HUES64 (cell line): ENCODE measurements at regions not wholly inside any gene's neighbourhood (a gene's known extent, or its start where the extent isn't known, plus 50 kb on each side); places are given as distances from the start of the nearest gene placed in this dataset.
"Not testable (repeated sequence)": the region's sequence is repeated elsewhere in the genome, so short reads cannot be mapped to it uniquely, and the experiment has no call there.

Experiments
- H3K27ac ChIP-seq: 2 replicates; pipeline ENCODE4 v1.7.0; 2013; ENCODE audit warnings: low read depth, low read length, inconsistent platforms
- H3K27me3 ChIP-seq: 2 replicates; pipeline ENCODE4 v1.6.1; 2013; ENCODE audit warnings: mild to moderate bottlenecking, low read length; ENCODE audit not compliant: insufficient read depth
- H3K36me3 ChIP-seq: 2 replicates; pipeline ENCODE4 v1.6.1; 2013; ENCODE audit warnings: mild to moderate bottlenecking, low read length; ENCODE audit not compliant: insufficient read depth
- H3K4me1 ChIP-seq: 2 replicates; pipeline ENCODE4 v1.6.1; 2013; ENCODE audit warnings: mild to moderate bottlenecking, low read length, moderate library complexity; ENCODE audit not compliant: insufficient read depth
- H3K4me3 ChIP-seq: 2 replicates; pipeline ENCODE4 v1.5.1; 2013; ENCODE audit warnings: mild to moderate bottlenecking, low read length, moderate library complexity
- H3K9ac ChIP-seq: 2 replicates; pipeline ENCODE4 v1.6.1; 2013; ENCODE audit warnings: mild to moderate bottlenecking, low read depth, low read length
- H3K9me3 ChIP-seq: 2 replicates; pipeline ENCODE4 v1.6.1; 2013; ENCODE audit warnings: low read depth, low read length; ENCODE audit not compliant: insufficient read depth
- WGBS: fragments of 150-250, 120-280 bp; methylation state at CpG from one replicate; pipeline ENCODE4 v1.1.7; 2013; ENCODE audit warnings: missing lambda C conversion rate; 5-methylcytosine and 5-hydroxymethylcytosine counted together

DNA sequence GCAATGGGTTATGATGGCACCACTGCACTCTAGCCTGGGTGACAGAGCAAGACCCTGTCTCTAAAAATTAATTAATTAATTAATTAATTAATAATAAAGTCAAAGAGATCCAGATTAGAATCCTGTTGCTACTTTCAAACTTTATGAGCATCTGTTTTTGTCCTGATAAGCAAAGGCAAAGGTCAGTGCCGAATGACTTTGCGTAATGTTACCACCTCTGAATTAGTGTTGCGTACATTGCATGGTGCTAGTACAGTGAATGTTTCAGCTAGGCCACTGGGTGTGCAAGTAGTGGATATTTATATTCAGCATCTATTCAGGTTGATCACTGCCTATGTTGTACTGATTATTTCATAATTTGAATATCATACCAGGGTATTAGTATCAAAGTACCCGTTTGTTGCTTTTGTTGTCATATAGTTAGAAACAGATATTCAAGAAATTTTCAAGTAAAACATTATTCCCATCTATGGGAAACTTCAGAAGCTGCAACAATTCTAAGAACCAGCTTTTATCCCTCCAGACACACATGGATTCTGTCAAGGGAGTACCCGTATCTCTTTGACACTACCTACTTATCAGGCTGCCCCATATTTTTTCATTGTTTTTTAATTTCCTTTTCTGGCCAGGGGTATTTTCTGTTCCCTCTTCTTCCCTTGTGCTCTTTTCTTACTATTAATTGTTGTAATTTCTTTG lies 127.1 kb upstream of the GRM7 start:
- no peaks in the 10 kb centered on the region for H3K36me3 ChIP-seq
- H3K4me1 ChIP-seq = peaks cover 3% of the 10 kb centered on the region; the same call in 1 of the 2 replicates
- H3K4me3 ChIP-seq = no peak overlapping the region
- no peaks in the 10 kb centered on the region for H3K9me3 ChIP-seq
- H3K9ac ChIP-seq = no peak overlapping the region
- 96% methylated on average over 5 of the region's 5 CpGs for WGBS
- no peak overlapping the region for H3K27ac ChIP-seq
- H3K27me3 ChIP-seq = no peaks in the 10 kb centered on the region

DNA sequence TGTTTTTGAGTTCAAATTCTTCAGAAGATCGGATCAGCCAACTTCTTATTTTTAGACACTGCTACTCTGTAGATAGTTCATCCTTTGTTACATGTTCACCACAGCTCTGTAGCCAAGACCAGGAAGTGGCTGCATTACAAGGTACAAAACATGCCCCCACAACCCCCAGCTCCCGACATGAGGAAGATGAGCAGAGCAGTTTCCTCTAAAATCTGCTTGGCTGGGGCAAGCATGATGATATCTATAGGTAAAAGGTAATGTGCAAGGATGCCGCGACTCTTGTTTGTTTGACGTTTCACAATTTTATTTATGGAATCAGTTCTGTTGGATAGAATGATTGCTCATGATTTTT lies 126.5 kb upstream of the GRM7 start:
- no peak overlapping the region for H3K27ac ChIP-seq
- H3K4me3 ChIP-seq = no peak overlapping the region
- no peak overlapping the region for H3K9ac ChIP-seq
- H3K27me3 ChIP-seq = no peaks in the 10 kb centered on the region
- 96% methylated on average over 5 of the region's 5 CpGs for WGBS
- no peaks in the 10 kb centered on the region for H3K9me3 ChIP-seq
- no peaks in the 10 kb centered on the region for H3K36me3 ChIP-seq
- peaks cover 8% of the 10 kb centered on the region for H3K4me1 ChIP-seq

DNA sequence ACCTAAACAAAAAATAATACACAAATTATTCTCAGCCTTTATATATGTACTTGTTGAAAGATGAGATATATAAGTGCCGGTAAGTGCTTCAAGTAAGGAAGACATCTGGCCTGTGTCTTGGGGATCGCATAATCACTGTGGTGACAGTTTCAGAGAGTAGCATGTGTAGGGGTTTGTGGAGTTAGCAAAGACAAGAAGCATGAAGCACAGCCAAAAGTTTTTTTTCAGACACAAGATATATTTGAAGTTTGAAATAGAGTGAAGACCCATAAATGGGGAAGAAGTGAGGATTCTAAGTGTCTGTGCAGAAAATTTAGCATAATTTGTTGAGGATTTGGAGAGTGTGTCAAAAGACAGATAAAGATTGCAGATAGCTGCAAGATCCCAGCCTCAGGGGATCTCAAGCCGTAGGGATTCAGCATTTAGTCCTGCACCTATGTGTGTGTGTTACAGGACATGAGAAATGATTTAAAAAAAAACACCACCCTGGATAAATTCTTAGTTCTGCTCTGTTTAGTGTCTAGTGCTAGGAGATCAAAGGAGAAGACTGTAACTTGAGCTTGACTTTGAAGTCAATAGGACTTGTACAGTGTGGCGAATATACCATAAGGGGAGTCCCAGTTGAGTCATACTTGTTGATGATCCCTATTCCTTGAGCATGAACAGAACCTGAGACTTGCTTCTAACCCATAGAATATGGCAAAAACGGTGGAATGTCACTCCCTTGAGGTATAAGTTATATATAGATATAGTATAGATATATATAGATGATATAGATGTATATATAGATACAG lies 123.9 kb upstream of the GRM7 start:
- Histone ChIP-seq H3K27me3 (no peaks in the 10 kb centered on the region), H3K9ac (no peak overlapping the region), H3K4me3 (no peak overlapping the region), H3K27ac (no peak overlapping the region), H3K36me3 (no peaks in the 10 kb centered on the region), H3K9me3 (no peaks in the 10 kb centered on the region), H3K4me1 (peaks cover 10% of the 10 kb centered on the region)
- WGBS = 93% methylated on average over 4 of the region's 5 CpGs

DNA sequence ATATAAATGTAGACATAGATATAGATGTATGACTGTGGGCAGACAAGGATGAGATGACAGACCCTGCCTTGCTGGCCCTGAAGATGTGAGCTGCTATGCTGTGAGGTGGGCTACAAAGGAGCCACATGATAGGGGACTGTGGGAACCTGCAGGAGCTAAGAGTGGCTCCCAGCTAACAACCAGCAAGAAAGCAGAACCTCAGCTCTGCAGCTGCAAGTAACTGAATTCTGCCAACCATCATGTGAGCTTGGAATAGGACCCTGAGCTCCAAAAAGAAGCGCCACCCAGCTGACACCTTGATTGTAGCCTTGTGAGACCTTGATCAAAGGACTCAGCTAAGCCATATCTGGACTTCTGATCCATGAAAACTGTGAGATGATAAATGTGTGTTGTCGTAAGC lies 123.3 kb upstream of the GRM7 start:
- no peak overlapping the region for H3K9ac ChIP-seq
- no peaks in the 10 kb centered on the region for H3K36me3 ChIP-seq
- H3K4me3 ChIP-seq = no peak overlapping the region
- 97% methylated on average over 2 of the region's 2 CpGs for WGBS
- H3K4me1 ChIP-seq = peaks cover 10% of the 10 kb centered on the region
- no peak overlapping the region for H3K27ac ChIP-seq
- no peaks in the 10 kb centered on the region for H3K9me3 ChIP-seq
- no peaks in the 10 kb centered on the region for H3K27me3 ChIP-seq

DNA sequence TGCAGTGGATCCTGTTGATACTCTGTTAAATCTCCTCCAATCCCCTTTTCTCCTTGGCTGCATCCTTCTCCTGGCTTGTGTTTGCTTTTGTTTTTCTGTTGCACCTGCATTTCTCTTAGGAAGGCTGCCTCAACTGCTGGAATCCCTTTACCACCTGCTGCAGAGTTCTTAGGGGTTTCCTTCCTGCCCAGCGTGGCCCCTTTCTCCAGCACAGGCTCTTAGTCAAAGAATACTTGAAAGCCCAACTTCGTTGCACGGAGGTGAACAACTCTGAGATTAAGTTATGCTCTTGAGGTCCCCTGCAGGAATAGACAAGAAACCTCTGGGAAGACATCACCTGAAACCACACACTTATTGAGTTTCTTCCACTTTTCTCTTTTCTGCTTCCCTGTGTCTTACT lies 121.6 kb upstream of the GRM7 start:
- no peak overlapping the region for H3K27ac ChIP-seq
- H3K4me1 ChIP-seq = peaks cover 10% of the 10 kb centered on the region
- H3K9me3 ChIP-seq = no peaks in the 10 kb centered on the region
- 55% methylated on average over 3 of the region's 3 CpGs for WGBS
- H3K27me3 ChIP-seq = no peaks in the 10 kb centered on the region
- no peaks in the 10 kb centered on the region for H3K36me3 ChIP-seq
- H3K9ac ChIP-seq = no peak overlapping the region
- no peak overlapping the region for H3K4me3 ChIP-seq

DNA sequence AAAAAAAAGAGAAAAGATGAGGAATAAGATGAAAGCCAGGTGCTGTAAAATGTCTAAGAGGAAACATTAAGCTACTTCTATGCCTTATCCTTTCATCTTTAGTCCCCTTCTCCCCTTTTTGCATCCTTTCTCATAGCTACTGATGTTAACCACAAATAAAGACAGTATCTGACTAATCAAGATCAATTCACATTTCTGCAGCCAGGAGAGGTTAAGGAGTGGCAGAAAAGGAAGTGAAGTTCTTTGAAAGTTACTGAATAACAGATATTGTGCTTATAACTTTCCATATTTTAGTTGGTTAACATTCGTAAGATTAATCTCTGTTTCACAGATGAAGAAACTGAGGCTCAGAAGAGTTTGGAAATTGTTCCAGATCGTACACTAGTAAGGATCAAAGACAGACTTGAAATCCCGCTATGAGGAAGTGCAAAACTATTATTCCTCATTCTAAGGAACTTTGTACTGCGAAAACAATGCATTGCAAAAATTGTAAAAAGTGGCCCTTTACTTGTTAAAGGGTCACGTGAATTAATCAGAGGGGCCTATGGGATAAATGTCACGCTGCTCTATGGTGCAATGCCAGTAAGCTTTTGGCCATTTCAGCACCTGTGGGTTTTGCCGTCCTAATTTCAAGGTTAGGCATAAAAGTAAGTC lies 117.7 kb upstream of the GRM7 start:
- Histone ChIP-seq H3K4me1 (peaks cover 19% of the 10 kb centered on the region), H3K4me3 (no peak overlapping the region), H3K27ac (no peak overlapping the region), H3K9ac (no peak overlapping the region), H3K27me3 (no peaks in the 10 kb centered on the region), H3K9me3 (no peaks in the 10 kb centered on the region), H3K36me3 (no peaks in the 10 kb centered on the region)
- WGBS = 95% methylated on average over 7 of the region's 7 CpGs

DNA sequence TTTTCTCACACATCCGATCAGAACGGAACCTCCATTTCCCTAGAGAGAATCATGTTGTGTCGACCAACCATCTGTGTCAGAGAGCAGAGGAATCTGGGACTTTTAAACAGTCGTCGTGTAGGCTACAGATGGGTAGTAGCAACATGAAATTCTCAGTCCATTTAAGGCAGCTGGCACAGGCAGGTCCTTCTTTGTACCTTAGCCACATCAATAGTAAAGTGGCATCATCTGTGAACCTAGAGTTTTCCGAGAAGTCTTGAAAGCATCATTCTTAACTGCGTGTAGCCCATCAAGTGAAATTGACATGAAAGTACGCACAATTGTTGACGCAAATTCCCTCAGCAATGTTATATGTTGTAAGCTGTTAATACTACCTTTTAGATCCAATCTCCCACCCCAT lies 114.5 kb upstream of the GRM7 start:
- no peaks in the 10 kb centered on the region for H3K36me3 ChIP-seq
- no peak overlapping the region for H3K9ac ChIP-seq
- no peaks in the 10 kb centered on the region for H3K9me3 ChIP-seq
- H3K27me3 ChIP-seq = no peaks in the 10 kb centered on the region
- H3K4me3 ChIP-seq = no peak overlapping the region
- 98% methylated on average over 9 of the region's 9 CpGs for WGBS
- no peak overlapping the region for H3K27ac ChIP-seq
- peaks cover 9% of the 10 kb centered on the region for H3K4me1 ChIP-seq

DNA sequence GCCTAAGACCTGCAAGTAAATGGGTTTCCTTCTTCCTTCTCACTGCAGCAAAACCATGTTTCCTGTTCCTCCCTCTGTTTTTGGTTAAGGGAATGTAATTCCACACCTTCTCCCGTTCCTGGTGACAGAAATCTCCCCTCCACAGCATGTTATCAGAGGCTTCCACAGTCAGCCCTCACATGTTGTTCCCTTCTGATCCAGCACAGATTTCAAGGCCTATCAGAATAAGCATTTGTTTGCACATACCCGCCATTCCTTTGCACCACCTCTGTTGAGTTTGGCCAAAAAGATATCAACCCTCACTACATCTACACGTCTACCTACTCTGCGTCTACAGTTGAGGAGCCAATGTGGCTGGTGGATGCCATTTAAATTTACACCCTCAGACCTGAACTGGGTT lies 113.9 kb upstream of the GRM7 start:
- Histone ChIP-seq H3K27me3 (no peaks in the 10 kb centered on the region), H3K36me3 (no peaks in the 10 kb centered on the region), H3K9me3 (no peaks in the 10 kb centered on the region), H3K27ac (no peak overlapping the region), H3K4me3 (no peak overlapping the region), H3K4me1 (peaks cover 9% of the 10 kb centered on the region), H3K9ac (no peak overlapping the region)
- 91% methylated on average over 4 of the region's 4 CpGs for WGBS

DNA sequence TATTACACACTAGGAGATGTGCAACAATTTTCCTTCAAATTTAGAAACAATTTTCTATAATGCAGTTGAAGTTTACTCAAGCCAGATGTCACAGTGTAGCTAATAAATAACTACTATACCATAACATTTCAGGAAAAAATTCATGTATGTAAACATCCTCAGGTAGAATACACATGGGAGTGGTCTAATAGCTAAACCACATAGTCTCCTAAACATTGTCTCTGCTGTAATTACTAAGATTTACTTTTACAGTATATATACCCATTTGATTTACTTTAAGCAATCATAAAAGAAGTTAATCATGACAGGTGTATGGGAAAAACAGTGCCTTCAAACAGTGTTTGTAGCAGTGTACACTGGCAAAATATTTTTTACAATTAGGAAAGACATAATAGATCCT lies 110.1 kb upstream of the GRM7 start:
- Histone ChIP-seq H3K9me3 (no peaks in the 10 kb centered on the region), H3K4me3 (no peak overlapping the region), H3K27ac (no peak overlapping the region), H3K27me3 (no peaks in the 10 kb centered on the region), H3K4me1 (peaks cover 5% of the 10 kb centered on the region; the same call in 1 of the 2 replicates), H3K9ac (no peak overlapping the region), H3K36me3 (no peaks in the 10 kb centered on the region)

DNA sequence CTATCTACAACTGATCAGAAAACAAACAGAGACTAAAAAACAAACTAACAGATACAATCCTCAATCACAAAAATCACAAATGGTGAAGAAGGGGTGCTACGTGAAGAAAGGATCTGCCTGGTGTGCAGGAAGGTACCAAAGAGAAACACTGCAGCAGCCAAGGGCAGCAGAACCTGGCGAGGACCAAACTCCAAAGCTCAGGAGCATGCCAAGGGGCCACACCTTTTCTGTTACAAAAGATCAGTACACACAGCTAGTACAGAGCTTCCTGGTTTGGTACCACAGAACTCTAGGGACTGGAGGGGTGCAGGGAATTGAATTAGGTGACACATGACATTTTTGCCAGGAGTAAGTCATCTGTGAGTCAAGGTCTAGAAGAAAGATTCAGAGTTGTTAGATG lies 107.4 kb upstream of the GRM7 start:
- Histone ChIP-seq H3K27me3 (no peaks in the 10 kb centered on the region), H3K4me3 (no peak overlapping the region), H3K27ac (no peak overlapping the region), H3K4me1 (no peaks in the 10 kb centered on the region), H3K9ac (no peak overlapping the region), H3K9me3 (no peaks in the 10 kb centered on the region), H3K36me3 (no peaks in the 10 kb centered on the region)
- WGBS = 87% methylated on average over 2 of the region's 2 CpGs

DNA sequence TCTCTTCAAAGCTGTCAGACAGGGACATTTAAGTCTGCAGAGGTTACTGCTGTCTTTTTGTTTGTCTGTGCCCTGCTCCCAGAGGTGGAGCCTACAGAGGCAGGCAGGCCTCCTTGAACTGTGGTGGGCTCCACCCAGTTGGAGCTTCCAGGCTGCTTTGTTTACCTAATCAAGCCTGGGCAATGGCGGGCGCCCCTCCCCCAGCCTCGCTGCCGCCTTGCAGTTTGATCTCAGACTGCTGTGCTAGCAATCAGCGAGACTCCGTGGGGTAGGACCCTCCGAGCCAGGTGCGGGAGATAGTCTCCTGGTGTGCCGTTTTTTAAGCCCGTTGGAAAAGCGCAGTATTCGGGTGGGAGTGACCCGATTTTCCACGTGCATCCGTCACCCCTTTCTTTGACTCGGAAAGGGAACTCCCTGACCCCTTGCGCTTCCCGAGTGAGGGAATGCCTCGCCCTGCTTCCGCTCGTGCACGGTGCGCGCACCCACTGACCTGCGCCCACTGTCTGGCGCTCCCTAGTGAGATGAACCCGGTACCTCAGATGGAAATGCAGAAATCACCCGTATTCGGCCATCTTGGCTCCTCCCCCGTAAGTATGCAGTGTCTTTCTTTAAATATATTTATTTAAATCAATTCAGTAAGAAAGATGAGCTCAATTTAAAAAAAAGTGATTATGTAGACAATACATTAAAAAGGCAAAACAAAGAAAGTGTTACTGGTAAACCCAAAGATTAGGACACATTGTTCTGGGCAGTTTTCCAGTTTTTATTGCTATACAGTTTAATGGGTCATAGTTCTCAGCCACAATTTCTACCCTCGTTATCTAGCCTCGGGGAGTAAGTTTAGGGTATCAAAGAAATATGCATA lies 91.2 kb upstream of the GRM7 start:
- WGBS = 69% methylated on average over 30 of the region's 32 CpGs
- H3K27ac ChIP-seq = peak overlapping the region; percentile 76
- not testable (repeated sequence) for H3K27me3 ChIP-seq, H3K9me3 ChIP-seq, H3K36me3 ChIP-seq
- peak overlapping the region; percentile 62 for H3K9ac ChIP-seq
- peaks cover 18% of the 10 kb centered on the region for H3K4me1 ChIP-seq
- peak overlapping the region; percentile 46 for H3K4me3 ChIP-seq
